Type B pancreatic cell (in vitro differentiated cells): ENCODE measurements at regions not wholly inside any gene's neighbourhood (a gene's known extent, or its start where the extent isn't known, plus 50 kb on each side); places are given as distances from the start of the nearest gene placed in this dataset.

ENCODE experiments used
- DNase-seq: peaks from one replicate; pipeline ENCODE4 v3.0.0; 2021; ENCODE audit warnings: mixed read lengths; ENCODE audit not compliant: unreplicated experiment; ENCODE audit errors: extremely low spot score
- H3K27ac Mint-ChIP-seq: 2 replicates; pipeline ENCODE4 v1.8.0; 2021; ENCODE audit warnings: mild to moderate bottlenecking, mixed read lengths
- H3K27me3 Mint-ChIP-seq: 2 replicates; pipeline ENCODE4 v1.8.0; 2021; ENCODE audit warnings: mixed read lengths
- H3K36me3 Mint-ChIP-seq: 2 replicates; pipeline ENCODE4 v1.8.0; 2021; ENCODE audit warnings: mixed read lengths
- H3K4me1 Mint-ChIP-seq: one replicate; pipeline ENCODE4 v1.8.0; 2021; ENCODE audit warnings: mixed read lengths; ENCODE audit not compliant: unreplicated experiment
- H3K4me3 Mint-ChIP-seq: 2 replicates; pipeline ENCODE4 v1.8.0; 2021; ENCODE audit warnings: mild to moderate bottlenecking, mixed read lengths
- H3K9me3 Mint-ChIP-seq: 2 replicates; pipeline ENCODE4 v1.8.0; 2021; ENCODE audit warnings: mixed read lengths
- TF ChIP-seq, protein P1 (sequence below): fragments of 200-600 bp; sonication (generic); conservative IDR thresholded peaks from 2 replicates; pipeline ENCODE4 v1.5.0; 2021; ENCODE audit warnings: antibody characterized with exemption, mild to moderate bottlenecking

DNA sequence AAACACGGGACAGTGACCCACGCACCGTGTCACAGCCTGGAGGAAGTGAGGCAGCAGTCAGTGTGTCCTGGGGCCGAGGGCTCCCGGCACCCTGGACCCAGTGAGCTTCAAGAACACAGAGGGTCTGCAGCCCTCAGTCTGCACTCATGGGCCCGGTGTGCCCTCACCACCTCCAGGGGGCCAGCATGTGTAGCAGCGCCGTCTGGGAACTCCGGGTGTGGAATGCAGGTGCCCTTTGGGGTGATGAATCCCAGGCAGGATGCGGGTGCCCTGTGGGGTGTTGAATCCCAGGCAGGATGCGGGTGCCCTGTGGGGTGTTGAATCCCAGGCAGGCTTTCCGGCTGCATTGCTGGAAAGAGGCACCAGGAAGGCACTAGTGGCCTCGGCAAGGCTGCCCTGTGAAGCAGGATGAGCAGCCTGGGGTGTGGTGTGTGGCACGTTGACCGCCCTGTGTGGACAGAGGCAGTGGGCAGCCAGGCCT, 1399.9 kb downstream of the BRD1 start:
- peaks cover 2% of the 10 kb centered on the region for H3K9me3 Mint-ChIP-seq
- no peaks in the 10 kb centered on the region for H3K36me3 Mint-ChIP-seq
- H3K27me3 Mint-ChIP-seq = peaks cover 13% of the 10 kb centered on the region
- no peak for DNase-seq
- H3K4me3 Mint-ChIP-seq = no peak overlapping the region
- TF ChIP-seq, protein P1, sequence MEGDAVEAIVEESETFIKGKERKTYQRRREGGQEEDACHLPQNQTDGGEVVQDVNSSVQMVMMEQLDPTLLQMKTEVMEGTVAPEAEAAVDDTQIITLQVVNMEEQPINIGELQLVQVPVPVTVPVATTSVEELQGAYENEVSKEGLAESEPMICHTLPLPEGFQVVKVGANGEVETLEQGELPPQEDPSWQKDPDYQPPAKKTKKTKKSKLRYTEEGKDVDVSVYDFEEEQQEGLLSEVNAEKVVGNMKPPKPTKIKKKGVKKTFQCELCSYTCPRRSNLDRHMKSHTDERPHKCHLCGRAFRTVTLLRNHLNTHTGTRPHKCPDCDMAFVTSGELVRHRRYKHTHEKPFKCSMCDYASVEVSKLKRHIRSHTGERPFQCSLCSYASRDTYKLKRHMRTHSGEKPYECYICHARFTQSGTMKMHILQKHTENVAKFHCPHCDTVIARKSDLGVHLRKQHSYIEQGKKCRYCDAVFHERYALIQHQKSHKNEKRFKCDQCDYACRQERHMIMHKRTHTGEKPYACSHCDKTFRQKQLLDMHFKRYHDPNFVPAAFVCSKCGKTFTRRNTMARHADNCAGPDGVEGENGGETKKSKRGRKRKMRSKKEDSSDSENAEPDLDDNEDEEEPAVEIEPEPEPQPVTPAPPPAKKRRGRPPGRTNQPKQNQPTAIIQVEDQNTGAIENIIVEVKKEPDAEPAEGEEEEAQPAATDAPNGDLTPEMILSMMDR = no peak
- H3K27ac Mint-ChIP-seq = no peak overlapping the region
- peaks cover 11% of the 10 kb centered on the region for H3K4me1 Mint-ChIP-seq

DNA sequence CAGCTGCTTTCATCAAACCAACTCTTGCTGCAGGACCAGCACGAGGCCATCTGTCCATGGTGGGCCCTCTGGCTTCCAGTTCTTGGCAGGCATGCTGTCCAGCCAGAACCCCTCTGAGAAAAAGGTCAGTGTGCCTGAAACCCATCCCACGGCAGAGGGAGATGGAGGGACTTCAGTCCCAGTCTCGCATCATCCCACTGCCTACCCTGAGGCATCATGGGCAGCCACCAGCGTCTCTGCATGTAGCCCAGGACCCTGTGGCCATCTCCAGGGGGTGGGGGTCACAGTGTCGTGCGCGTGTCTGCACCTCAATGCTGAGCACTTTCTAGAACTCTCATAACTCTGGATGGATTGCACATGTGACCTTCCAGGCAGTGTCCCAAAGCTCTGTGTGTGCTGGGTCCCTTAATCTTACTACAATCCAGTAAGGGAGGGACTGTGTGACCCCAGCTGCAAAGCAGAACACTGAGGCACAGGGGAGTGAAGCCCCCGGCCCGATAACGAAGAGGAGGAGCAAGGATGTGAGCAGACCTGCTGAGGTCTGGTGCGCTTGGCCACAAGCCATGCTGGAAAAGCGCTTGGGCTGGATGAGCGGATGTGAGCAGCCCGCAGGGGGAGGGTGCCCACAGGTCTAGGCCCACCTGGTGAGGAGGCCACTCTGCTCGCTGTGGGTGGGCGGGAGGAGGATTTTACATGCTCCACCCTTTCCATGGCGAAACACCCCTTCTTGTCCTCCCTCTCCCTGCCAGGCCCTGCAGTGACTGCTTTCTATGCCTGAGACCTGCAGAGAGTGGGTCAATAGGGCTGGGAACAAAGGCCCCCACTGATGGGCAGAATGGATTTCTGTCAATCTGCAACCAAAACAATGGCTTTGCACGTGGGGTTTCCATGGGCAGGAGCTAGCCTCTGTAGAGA, 1401.0 kb downstream of the BRD1 start:
- Mint-ChIP-seq H3K4me1 (peaks cover 11% of the 10 kb centered on the region), H3K36me3 (no peaks in the 10 kb centered on the region), H3K27me3 (peaks cover 15% of the 10 kb centered on the region), H3K4me3 (no peak overlapping the region), H3K9me3 (peaks cover 5% of the 10 kb centered on the region), H3K27ac (no peak overlapping the region)
- DNase-seq = no peak
- TF ChIP-seq, protein P1 = no peak

- Mint-ChIP-seq H3K27ac (no peak overlapping the region), H3K4me3 (no peak overlapping the region), H3K27me3 (peaks cover 15% of the 10 kb centered on the region)
These were observed 1402.0 kb downstream of the BRD1 start for GRCh38 chr22:48425641-48426040.

DNA sequence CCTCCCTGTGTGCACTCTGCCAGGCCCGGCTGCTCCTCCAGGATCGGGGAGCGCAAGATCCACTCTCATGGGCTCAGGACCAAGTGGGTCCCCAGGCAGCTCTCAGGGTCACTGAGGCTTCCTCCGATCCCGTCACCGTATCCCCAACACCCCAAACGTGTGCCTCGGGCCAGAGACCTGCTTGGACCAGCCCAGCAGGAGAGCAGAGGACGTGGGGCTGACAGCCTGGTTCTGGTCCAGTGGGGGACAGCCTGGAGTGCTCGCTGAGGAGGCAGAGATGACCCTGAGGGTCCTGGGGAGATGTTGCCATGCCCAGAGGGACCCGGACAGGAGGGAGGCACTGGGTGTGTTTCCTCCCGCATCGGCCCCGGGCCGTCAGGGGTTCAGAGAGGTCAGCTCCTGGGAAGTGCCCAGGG, 1402.6 kb downstream of the BRD1 start:
- Mint-ChIP-seq H3K9me3 (peaks cover 5% of the 10 kb centered on the region), H3K27ac (no peak overlapping the region), H3K27me3 (peaks cover 15% of the 10 kb centered on the region), H3K36me3 (no peaks in the 10 kb centered on the region), H3K4me1 (peaks cover 11% of the 10 kb centered on the region), H3K4me3 (no peak overlapping the region)
- no peak for DNase-seq
- TF ChIP-seq, protein P1 = no peak

More at GRCh38 chr22:48425641-48426040, 1402.0 kb downstream of the BRD1 start:
- Mint-ChIP-seq H3K4me1 (peaks cover 11% of the 10 kb centered on the region), H3K36me3 (no peaks in the 10 kb centered on the region), H3K9me3 (peaks cover 5% of the 10 kb centered on the region)
- TF ChIP-seq, protein P1 = no peak
- no peak for DNase-seq

DNA sequence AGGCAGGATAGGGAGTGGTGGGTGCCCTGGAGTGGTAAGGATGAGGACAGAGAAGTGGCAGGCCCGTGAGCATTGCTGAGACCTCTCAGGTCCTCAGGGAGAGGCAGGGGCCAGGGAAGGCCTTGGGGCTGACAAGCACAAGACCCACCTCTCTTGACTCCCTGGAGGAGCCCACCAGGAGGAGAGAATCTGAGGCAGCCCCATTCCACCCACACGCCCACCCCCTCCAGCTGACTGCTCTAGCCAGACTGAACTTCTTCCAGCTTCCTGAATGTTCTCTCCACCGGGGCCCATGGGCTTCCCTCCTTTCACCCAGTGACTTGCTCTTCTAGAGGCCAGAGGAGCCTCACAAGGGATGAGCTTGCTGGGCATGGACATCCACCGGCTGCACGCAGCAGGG, 1403.0 kb downstream of the BRD1 start:
- no peak for DNase-seq
- no peaks in the 10 kb centered on the region for H3K36me3 Mint-ChIP-seq
- H3K27me3 Mint-ChIP-seq = peaks cover 15% of the 10 kb centered on the region
- H3K27ac Mint-ChIP-seq = no peak overlapping the region
- TF ChIP-seq, protein P1 = no peak
- peaks cover 5% of the 10 kb centered on the region for H3K9me3 Mint-ChIP-seq
- peaks cover 11% of the 10 kb centered on the region for H3K4me1 Mint-ChIP-seq
- no peak overlapping the region for H3K4me3 Mint-ChIP-seq
